ENCODE measurements at regions not wholly inside any gene's neighbourhood (a gene's known extent, or its start where the extent isn't known, plus 50 kb on each side); places are given as distances from the start of the nearest gene placed in this dataset.

- intact Hi-C loops (cut with DNase I) = no loop called here
- 44 to 65% (median 55%) methylated on average over 6 of the region's 6 CpGs for WGBS, 3 donors
- TF ChIP-seq, protein P1, sequence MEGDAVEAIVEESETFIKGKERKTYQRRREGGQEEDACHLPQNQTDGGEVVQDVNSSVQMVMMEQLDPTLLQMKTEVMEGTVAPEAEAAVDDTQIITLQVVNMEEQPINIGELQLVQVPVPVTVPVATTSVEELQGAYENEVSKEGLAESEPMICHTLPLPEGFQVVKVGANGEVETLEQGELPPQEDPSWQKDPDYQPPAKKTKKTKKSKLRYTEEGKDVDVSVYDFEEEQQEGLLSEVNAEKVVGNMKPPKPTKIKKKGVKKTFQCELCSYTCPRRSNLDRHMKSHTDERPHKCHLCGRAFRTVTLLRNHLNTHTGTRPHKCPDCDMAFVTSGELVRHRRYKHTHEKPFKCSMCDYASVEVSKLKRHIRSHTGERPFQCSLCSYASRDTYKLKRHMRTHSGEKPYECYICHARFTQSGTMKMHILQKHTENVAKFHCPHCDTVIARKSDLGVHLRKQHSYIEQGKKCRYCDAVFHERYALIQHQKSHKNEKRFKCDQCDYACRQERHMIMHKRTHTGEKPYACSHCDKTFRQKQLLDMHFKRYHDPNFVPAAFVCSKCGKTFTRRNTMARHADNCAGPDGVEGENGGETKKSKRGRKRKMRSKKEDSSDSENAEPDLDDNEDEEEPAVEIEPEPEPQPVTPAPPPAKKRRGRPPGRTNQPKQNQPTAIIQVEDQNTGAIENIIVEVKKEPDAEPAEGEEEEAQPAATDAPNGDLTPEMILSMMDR (IDR thresholded peaks at IDR 0.05) = no peak
- TF ChIP-seq POLR2A (IDR thresholded peaks at IDR 0.05) (no peak), EP300 (IDR thresholded peaks at IDR 0.05) (no peak)
Measured at GRCh38 chr5:9951865-9952516, 297.7 kb downstream of the ATPSCKMT start.

GRCh38 chr5:9947944-9948343 lies 301.7 kb downstream of the ATPSCKMT start:
- intact Hi-C loops (cut with DNase I) = no loop called here
- DNase-seq = no peak
- no peaks in the 10 kb centered on the region for H3K9me3 ChIP-seq
- H3K27ac ChIP-seq = no peak overlapping the region
- H3K27me3 ChIP-seq = no peaks in the 10 kb centered on the region
- H3K4me1 ChIP-seq (ENCODE audit: insufficient read depth) = no peaks in the 10 kb centered on the region
- TF ChIP-seq POLR2A (IDR thresholded peaks at IDR 0.05) = no peak
- TF ChIP-seq, protein P1 (IDR thresholded peaks at IDR 0.05) = no peak
- no peak for TF ChIP-seq EP300 (IDR thresholded peaks at IDR 0.05)
- no peak overlapping the region for H3K4me3 ChIP-seq
- no peaks in the 10 kb centered on the region for H3K36me3 ChIP-seq
- 28 to 39% (median 38%) methylated on average over 5 of the region's 5 CpGs for WGBS, 3 donors

More at GRCh38 chr5:9951865-9952516, 297.7 kb downstream of the ATPSCKMT start:
- Histone ChIP-seq H3K9me3 (no peaks in the 10 kb centered on the region), H3K4me3 (no peak overlapping the region), H3K4me1 (ENCODE audit: insufficient read depth) (no peaks in the 10 kb centered on the region), H3K36me3 (no peaks in the 10 kb centered on the region), H3K27me3 (no peaks in the 10 kb centered on the region), H3K27ac (no peak overlapping the region)
- DNase-seq = no peak

DNA sequence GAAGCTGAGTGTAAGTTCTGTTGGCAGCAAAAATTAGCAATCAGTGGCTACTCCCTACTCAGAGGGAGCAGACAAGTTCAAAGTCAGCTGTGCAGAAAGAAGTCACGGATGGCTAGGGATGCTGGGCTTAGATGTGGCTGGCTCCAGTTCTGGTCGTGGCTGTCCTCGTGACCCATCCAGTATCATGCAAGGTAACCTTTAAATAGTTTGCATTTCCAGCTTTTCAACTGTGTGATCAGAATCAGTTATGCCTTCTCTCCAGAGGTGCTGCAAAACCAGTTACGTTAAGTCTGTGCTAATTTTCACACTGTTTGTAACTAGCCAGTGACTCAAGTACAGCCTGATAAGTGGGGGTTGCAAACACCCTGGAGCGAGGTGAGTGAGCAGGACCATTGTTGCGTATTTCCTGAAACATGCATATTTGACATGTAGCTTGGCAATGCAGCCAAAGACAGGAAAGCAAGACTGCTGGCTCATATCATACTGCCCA lies 302.4 kb downstream of the ATPSCKMT start:
- no peak for DNase-seq
- no peaks in the 10 kb centered on the region for H3K36me3 ChIP-seq
- intact Hi-C loops (cut with DNase I) = no loop called here
- H3K27ac ChIP-seq = no peak overlapping the region
- TF ChIP-seq POLR2A (IDR thresholded peaks at IDR 0.05) = no peak
- TF ChIP-seq, protein P1 (IDR thresholded peaks at IDR 0.05) = no peak
- no peak for TF ChIP-seq EP300 (IDR thresholded peaks at IDR 0.05)
- H3K4me1 ChIP-seq (ENCODE audit: insufficient read depth) = no peaks in the 10 kb centered on the region
- H3K4me3 ChIP-seq = no peak overlapping the region
- H3K9me3 ChIP-seq = no peaks in the 10 kb centered on the region
- H3K27me3 ChIP-seq = no peaks in the 10 kb centered on the region
- 47 to 57% (median 57%) methylated on average over 6 of the region's 6 CpGs for WGBS, 3 donors

DNA sequence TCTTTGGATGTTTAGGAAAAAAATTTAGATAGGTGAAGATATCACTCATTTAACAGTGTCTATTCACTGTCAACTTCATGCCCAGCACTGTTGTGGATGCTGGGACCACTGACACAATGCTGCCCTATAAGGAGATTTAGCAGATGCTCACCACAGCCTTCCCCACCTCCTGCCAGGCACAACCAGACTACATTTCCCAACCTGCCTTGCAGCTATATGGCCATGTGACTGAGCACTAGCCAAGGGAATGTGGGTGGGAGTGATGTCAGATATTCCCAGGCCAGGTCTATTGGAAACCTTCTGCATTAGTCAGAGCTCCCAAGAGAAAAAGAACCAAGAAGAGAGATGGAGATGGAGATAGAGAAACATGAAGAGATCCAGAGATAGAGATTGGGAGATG lies 302.6 kb upstream of the TAS2R1 start:
- TF ChIP-seq, protein P1 (IDR thresholded peaks at IDR 0.05) = no peak
- TF ChIP-seq EP300 (IDR thresholded peaks at IDR 0.05) (no peak), POLR2A (IDR thresholded peaks at IDR 0.05) (no peak)
- no peak overlapping the region for H3K4me3 ChIP-seq
- no peaks in the 10 kb centered on the region for H3K27me3 ChIP-seq
- H3K36me3 ChIP-seq = no peaks in the 10 kb centered on the region
- intact Hi-C loops (cut with DNase I) = no loop called here
- no peak for DNase-seq
- H3K9me3 ChIP-seq = no peaks in the 10 kb centered on the region
- H3K4me1 ChIP-seq (ENCODE audit: insufficient read depth) = no peaks in the 10 kb centered on the region
- no peak overlapping the region for H3K27ac ChIP-seq
